GM12878 (cell line): ENCODE measurements at regions not wholly inside any gene's neighbourhood (a gene's known extent, or its start where the extent isn't known, plus 50 kb on each side); places are given as distances from the start of the nearest gene placed in this dataset.
A peak's percentile ranks its signal among the peaks of the same experiment; 100 is the strongest.

Experiments used
- ATAC-seq: fragments of 200-7000 bp; cut with Tn5 transposase; 3 replicates; pipeline ENCODE4 v1.9.1; 2020; ENCODE audit warnings: mild to moderate bottlenecking, moderate library complexity
- BruUV-seq: library from RNA; stranded (reverse); fragments of 400-500 nt; replicated peaks from 2 replicates; lab custom pipeline; 2021; lab: Mats Ljungman, UMichigan
- CTCF ChIA-PET: fragments of 300-600 bp; sonication (Branson Sonifier 250); formaldehyde crosslinking; extraction: SDS; loops from one replicate; lab custom pipeline; 2021; ENCODE audit warnings: inconsistent platforms; lab: Yijun Ruan, JAX
- POLR2A ChIA-PET: fragments of 350-600 bp; formaldehyde crosslinking; extraction: SDS; loops from one replicate; lab custom pipeline; 2021; ENCODE audit warnings: inconsistent platforms; lab: Charles Lee
- RAD21 ChIA-PET: fragments of 300-600 bp; sonication (Branson Sonifier 250); formaldehyde crosslinking; loops from one replicate; lab custom pipeline; 2023; ENCODE audit warnings: antibody characterized with exemption; ENCODE audit not compliant: unreplicated experiment; lab: Charles Lee
- SMC1A ChIA-PET: fragments of 300-600 bp; sonication (Branson Sonifier 250); formaldehyde crosslinking; loops from one replicate; lab custom pipeline; 2023; ENCODE audit not compliant: unreplicated experiment, uncharacterized antibody; lab: Charles Lee
- DNase-seq: peaks from one replicate; pipeline ENCODE4 v3.0.0-alpha.2; 2011; ENCODE audit warnings: low read depth, low spot score
- FAIRE-seq: peaks from 3 replicates; lab custom pipeline; 2011; peaks lifted over from hg19 to GRCh38; lab: Jason Lieb, UNC
- H2AFZ ChIP-seq: 2 replicates; pipeline ENCODE4 v1.6.0; 2011; ENCODE audit warnings: low read depth, low read length, control low read depth; ENCODE audit not compliant: control insufficient read depth
- H3K27ac ChIP-seq: 2 replicates; pipeline ENCODE4 v1.5.1; 2011; ENCODE audit warnings: control low read depth; ENCODE audit not compliant: control insufficient read depth, insufficient read depth
- H3K27me3 ChIP-seq, 2 experiments: replicated peaks in 1 of 2; 2 replicates each; pipeline versions ENCODE4 v1.6.0 to v1.6.1; 2011; ENCODE audit warnings: low read length in 1 of 2; ENCODE audit not compliant: control insufficient read depth in 2 of 2, insufficient read depth in 2 of 2
- H3K36me3 ChIP-seq, 2 experiments: 2 replicates each; pipeline ENCODE4 v1.5.1; 2011; ENCODE audit warnings: low read length in 1 of 2; ENCODE audit not compliant: control insufficient read depth in 2 of 2, insufficient read depth in 2 of 2
- H3K4me1 ChIP-seq: 2 replicates; pipeline ENCODE4 v1.6.1; 2011; ENCODE audit warnings: mild to moderate bottlenecking, low read length, moderate library complexity, mixed read lengths; ENCODE audit not compliant: control insufficient read depth, insufficient read depth
- H3K4me2 ChIP-seq: 2 replicates; pipeline ENCODE4 v1.6.0; 2011; ENCODE audit warnings: control low read depth; ENCODE audit not compliant: control insufficient read depth, insufficient read depth
- H3K4me3 ChIP-seq: fragments of 200-600 bp; sonication (generic); 2 replicates; pipeline ENCODE4 v1.5.1; 2016
- H3K79me2 ChIP-seq: 2 replicates; pipeline ENCODE4 v1.6.0; 2011; ENCODE audit warnings: low read length; ENCODE audit not compliant: control insufficient read depth, insufficient read depth
- H3K9ac ChIP-seq: 2 replicates; pipeline ENCODE4 v1.8.0; 2011; ENCODE audit warnings: low read length, control low read depth, mixed read lengths; ENCODE audit not compliant: control insufficient read depth, insufficient read depth
- H3K9me3 ChIP-seq: replicated peaks from 3 replicates; pipeline ENCODE4 v1.5.1; 2011; ENCODE audit warnings: mild to moderate bottlenecking, low read length; ENCODE audit not compliant: control insufficient read depth, insufficient read depth
- H4K20me1 ChIP-seq: 2 replicates; pipeline ENCODE4 v1.6.0; 2011; ENCODE audit not compliant: control insufficient read depth, insufficient read depth
- CHD4 ChIP-seq: fragments of 200-600 bp; sonication (generic); IDR thresholded peaks from 2 replicates; pipeline ENCODE4 v1.6.1; 2016; ENCODE audit warnings: mild to moderate bottlenecking
- MTA2 ChIP-seq: fragments of 450-650 bp; IDR thresholded peaks from 2 replicates; pipeline ENCODE4 v1.6.1; 2016; ENCODE audit warnings: low read depth, mild to moderate bottlenecking, moderate library complexity
- MTA3 ChIP-seq: IDR thresholded peaks from 2 replicates; pipeline ENCODE4 v1.6.1; 2012; ENCODE audit warnings: low read length, inconsistent platforms, borderline replicate concordance
- NFXL1 ChIP-seq: fragments of 450-650 bp; IDR thresholded peaks from 2 replicates; pipeline ENCODE4 v1.6.1; 2017; ENCODE audit warnings: antibody characterized with exemption, mild to moderate bottlenecking, borderline replicate concordance
- NFYB ChIP-seq: IDR thresholded peaks from 2 replicates; pipeline ENCODE4 v1.6.1; 2011; ENCODE audit warnings: low read depth, mild to moderate bottlenecking, low read length, improper control_type of control experiment, moderate library complexity; ENCODE audit not compliant: insufficient read depth
- RFX5 ChIP-seq: IDR thresholded peaks from 2 replicates; pipeline ENCODE4 v1.6.1; 2011; ENCODE audit warnings: low read depth, low read length, improper control_type of control experiment
- RUNX3 ChIP-seq: IDR thresholded peaks from 2 replicates; pipeline ENCODE4 v1.6.1; 2012; ENCODE audit warnings: low read length, inconsistent platforms
- SIX5 ChIP-seq: IDR thresholded peaks from 2 replicates; pipeline ENCODE4 v1.6.1; 2011; ENCODE audit warnings: mild to moderate bottlenecking, low read depth, low read length, moderate library complexity; ENCODE audit not compliant: severe bottlenecking
- SREBF2 ChIP-seq: IDR thresholded peaks from 2 replicates; pipeline ENCODE4 v1.6.1; 2012; ENCODE audit warnings: mild to moderate bottlenecking, low read length
- WGBS: methylation state at CpG from one replicate; pipeline ENCODE4 v1.1.6; 2016; ENCODE audit warnings: low lambda C conversion rate; ENCODE audit not compliant: insufficient replicate concordance, insufficient coverage; ENCODE audit errors: missing lambda C conversion rate; 5-methylcytosine and 5-hydroxymethylcytosine counted together
- in situ Hi-C: fragments of 300-500 bp; cut with MboI; formaldehyde crosslinking; loops from 9 replicates; pipeline ENCODE4 v1.14.3; 2018; ENCODE audit warnings: mixed read lengths
- intact Hi-C: fragments of 100-400 bp; cut with micrococcal nuclease; formaldehyde crosslinking; loops from one replicate; pipeline ENCODE4 v1.14.2; 2022; ENCODE audit not compliant: unreplicated experiment
- TF ChIP-seq, protein P1 (sequence below): fragments of 450-650 bp; IDR thresholded peaks from 2 replicates; pipeline ENCODE4 v1.6.1; 2017; ENCODE audit warnings: mild to moderate bottlenecking, moderate library complexity

DNA sequence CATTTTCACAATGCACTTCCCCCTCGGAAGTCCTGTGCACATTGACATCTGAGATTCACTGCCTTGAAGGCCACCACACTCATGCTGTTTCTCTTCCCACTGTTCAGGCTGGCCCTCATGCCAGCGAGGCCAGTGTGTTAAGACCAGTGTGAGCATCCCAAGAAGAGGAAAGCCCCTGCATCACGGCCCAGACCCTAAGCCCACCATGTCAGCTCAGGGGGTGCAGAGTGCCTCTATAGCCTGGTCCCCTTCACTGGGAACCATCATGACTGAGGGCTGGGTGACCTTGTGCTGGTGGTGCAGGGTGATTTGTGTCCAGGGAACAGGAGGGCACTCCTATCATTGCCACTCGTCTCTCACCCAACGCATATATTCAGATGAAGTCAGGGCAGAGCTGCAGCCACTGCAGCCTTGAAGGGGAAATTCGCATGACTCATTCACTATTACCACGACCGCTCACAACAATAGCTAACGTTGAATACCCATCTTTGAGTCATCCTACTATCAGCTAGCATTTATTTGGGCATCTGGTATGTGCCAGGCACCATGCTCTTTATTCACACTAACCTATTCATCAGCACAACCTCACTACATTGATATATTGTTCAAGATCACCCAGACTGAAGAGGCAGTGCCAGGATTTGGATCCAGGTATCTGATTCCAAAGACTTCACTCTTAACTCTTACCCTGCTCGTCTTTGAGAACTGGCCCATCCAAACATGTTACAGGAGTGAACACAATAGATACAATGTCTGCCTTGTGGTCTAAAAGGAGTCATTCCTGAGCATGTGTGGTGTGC is 58.8 kb upstream of the SLC6A11 start:
- in situ Hi-C loops = no loop called here
- 0 out of 4 replicates have a peak, but pooled peaks cover 0 to 3% of the 10 kb centered on the region in 2 experiments for H3K27me3 ChIP-seq
- ATAC-seq = peak; percentile 60
- no peaks in the 10 kb centered on the region for H4K20me1 ChIP-seq
- H3K4me1 ChIP-seq = no peaks in the 10 kb centered on the region
- DNase-seq = no peak
- under 1% methylated on average over 10 of the region's 10 CpGs for WGBS
- ChIA-PET RAD21 (interaction anchor here (1.3 kb wide), 1 partner anchor 9 kb away, joined by 3 read pairs; no protein-coding TSS in a partner anchor), CTCF (interaction anchor here (0.8 to 3.7 kb wide), 10 partner anchors 9 to 1968 kb away, joined by 3 to 26 read pairs (median 8); no protein-coding TSS in a partner anchor), SMC1A (interaction anchor here (1.0 kb wide), 1 partner anchor 127 kb away, joined by 3 read pairs; no protein-coding TSS in a partner anchor), POLR2A (no interaction called here)
- H3K9me3 ChIP-seq = no peaks in the 10 kb centered on the region
- H3K4me2 ChIP-seq = no peak overlapping the region
- intact Hi-C loops = loop anchor here (5.0 kb wide), 1 partner anchor 300 kb away; no protein-coding TSS in a partner anchor
- no peak overlapping the region for H3K4me3 ChIP-seq
- no peak for FAIRE-seq
- TF ChIP-seq RUNX3 (no peak), NFYB (no peak), NFXL1 (no peak), MTA2 (no peak)
- no peaks in the 10 kb centered on the region for H3K36me3 ChIP-seq
- no peak overlapping the region for H2AFZ ChIP-seq
- H3K27ac ChIP-seq = no peak overlapping the region
- no TSS peak for BruUV-seq
- no peaks in the 10 kb centered on the region for H3K79me2 ChIP-seq
- no peak overlapping the region for H3K9ac ChIP-seq

DNA sequence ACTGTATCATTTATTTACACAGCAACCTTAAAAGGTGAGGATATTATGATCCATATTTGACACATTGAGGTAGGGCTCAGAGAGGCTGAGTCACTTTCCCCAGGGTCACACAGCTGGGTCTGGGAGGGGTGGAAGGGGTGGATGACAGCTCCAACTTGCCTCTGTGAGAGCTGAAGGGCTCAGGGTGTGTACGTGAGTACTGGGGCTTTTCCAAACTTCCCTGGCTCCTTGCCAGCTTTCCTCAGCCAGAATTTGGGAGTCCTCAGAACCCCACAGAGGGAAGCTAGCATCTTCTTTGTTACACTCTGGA is 58.3 kb upstream of the SLC6A11 start:
- DNase-seq (no peak), ATAC-seq (no peak)
- no TSS peak for BruUV-seq
- H3K4me3 ChIP-seq = no peak overlapping the region
- no peaks in the 10 kb centered on the region for H4K20me1 ChIP-seq
- 0 out of 4 replicates have a peak, but pooled peaks cover 0 to 3% of the 10 kb centered on the region in 2 experiments for H3K27me3 ChIP-seq
- RAD21 ChIA-PET = interaction anchor here (0.9 to 1.3 kb wide), 3 partner anchors 9 to 577 kb away, joined by 3 to 4 read pairs (median 3); no protein-coding TSS in a partner anchor
- H3K4me1 ChIP-seq = no peaks in the 10 kb centered on the region
- TF ChIP-seq SIX5 (no peak), MTA3 (no peak), RFX5 (no peak), SREBF2 (no peak), NFXL1 (no peak), CHD4 (no peak)
- TF ChIP-seq, protein P1, sequence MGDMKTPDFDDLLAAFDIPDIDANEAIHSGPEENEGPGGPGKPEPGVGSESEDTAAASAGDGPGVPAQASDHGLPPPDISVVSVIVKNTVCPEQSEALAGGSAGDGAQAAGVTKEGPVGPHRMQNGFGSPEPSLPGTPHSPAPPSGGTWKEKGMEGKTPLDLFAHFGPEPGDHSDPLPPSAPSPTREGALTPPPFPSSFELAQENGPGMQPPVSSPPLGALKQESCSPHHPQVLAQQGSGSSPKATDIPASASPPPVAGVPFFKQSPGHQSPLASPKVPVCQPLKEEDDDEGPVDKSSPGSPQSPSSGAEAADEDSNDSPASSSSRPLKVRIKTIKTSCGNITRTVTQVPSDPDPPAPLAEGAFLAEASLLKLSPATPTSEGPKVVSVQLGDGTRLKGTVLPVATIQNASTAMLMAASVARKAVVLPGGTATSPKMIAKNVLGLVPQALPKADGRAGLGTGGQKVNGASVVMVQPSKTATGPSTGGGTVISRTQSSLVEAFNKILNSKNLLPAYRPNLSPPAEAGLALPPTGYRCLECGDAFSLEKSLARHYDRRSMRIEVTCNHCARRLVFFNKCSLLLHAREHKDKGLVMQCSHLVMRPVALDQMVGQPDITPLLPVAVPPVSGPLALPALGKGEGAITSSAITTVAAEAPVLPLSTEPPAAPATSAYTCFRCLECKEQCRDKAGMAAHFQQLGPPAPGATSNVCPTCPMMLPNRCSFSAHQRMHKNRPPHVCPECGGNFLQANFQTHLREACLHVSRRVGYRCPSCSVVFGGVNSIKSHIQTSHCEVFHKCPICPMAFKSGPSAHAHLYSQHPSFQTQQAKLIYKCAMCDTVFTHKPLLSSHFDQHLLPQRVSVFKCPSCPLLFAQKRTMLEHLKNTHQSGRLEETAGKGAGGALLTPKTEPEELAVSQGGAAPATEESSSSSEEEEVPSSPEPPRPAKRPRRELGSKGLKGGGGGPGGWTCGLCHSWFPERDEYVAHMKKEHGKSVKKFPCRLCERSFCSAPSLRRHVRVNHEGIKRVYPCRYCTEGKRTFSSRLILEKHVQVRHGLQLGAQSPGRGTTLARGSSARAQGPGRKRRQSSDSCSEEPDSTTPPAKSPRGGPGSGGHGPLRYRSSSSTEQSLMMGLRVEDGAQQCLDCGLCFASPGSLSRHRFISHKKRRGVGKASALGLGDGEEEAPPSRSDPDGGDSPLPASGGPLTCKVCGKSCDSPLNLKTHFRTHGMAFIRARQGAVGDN = no peak
- TF ChIP-seq, all 136 proteins: peak for 0
- intact Hi-C loops = loop anchor here (1.0 to 5.0 kb wide), 2 partner anchors 126 to 300 kb away; no protein-coding TSS in a partner anchor
- in situ Hi-C loops = no loop called here
- Histone ChIP-seq H3K9me3 (no peaks in the 10 kb centered on the region), H3K27ac (no peak overlapping the region), H3K4me2 (no peak overlapping the region), H3K9ac (no peak overlapping the region), H2AFZ (no peak overlapping the region), H3K79me2 (no peaks in the 10 kb centered on the region), H3K36me3 (no peaks in the 10 kb centered on the region)
- SMC1A ChIA-PET = interaction anchor here (1.0 kb wide), 1 partner anchor 127 kb away, joined by 3 read pairs; no protein-coding TSS in a partner anchor
- no peak for FAIRE-seq
- CTCF ChIA-PET = interaction anchor here (0.8 to 3.7 kb wide), 13 partner anchors 9 to 1969 kb away, joined by 3 to 26 read pairs (median 6); no protein-coding TSS in a partner anchor
- POLR2A ChIA-PET = no interaction called here
- WGBS = 0% methylated on average over 1 of the region's 1 CpG
